KMS-11 (cell line): ENCODE measurements at regions not wholly inside any gene's neighbourhood (a gene's known extent, or its start where the extent isn't known, plus 50 kb on each side); places are given as distances from the start of the nearest gene placed in this dataset.
"Not testable (repeated sequence)": the region's sequence is repeated elsewhere in the genome, so short reads cannot be mapped to it uniquely, and the experiment has no call there.

Experiments
- H2AFZ ChIP-seq: fragments of 200-600 bp; sonication (generic); 2 replicates; pipeline ENCODE4 v1.6.1; 2016; ENCODE audit warnings: antibody characterized with exemption, mixed run types, low read depth
- H3K27ac ChIP-seq: fragments of 200-600 bp; sonication (generic); 2 replicates; pipeline ENCODE4 v1.6.1; 2016; ENCODE audit warnings: mild to moderate bottlenecking, mixed run types
- H3K27me3 ChIP-seq: fragments of 200-600 bp; sonication (generic); 2 replicates; pipeline ENCODE4 v1.6.1; 2017; ENCODE audit warnings: mild to moderate bottlenecking, low read depth, mixed run types, moderate library complexity; ENCODE audit not compliant: insufficient read depth
- H3K36me3 ChIP-seq: fragments of 200-600 bp; sonication (generic); 2 replicates; pipeline ENCODE4 v1.6.1; 2017; ENCODE audit warnings: mild to moderate bottlenecking, mixed run types; ENCODE audit not compliant: insufficient read depth
- H3K4me1 ChIP-seq: fragments of 200-600 bp; sonication (generic); 2 replicates; pipeline ENCODE4 v1.6.1; 2016; ENCODE audit warnings: mild to moderate bottlenecking, low read depth, mixed run types; ENCODE audit not compliant: poor library complexity, severe bottlenecking
- H3K4me2 ChIP-seq: fragments of 200-600 bp; sonication (generic); 2 replicates; pipeline ENCODE4 v1.7.0; 2016; ENCODE audit warnings: mild to moderate bottlenecking, mixed run types
- H3K4me3 ChIP-seq: fragments of 200-600 bp; sonication (generic); IDR thresholded peaks from 2 replicates; pipeline ENCODE4 v1.6.1; 2017; ENCODE audit warnings: low read depth, low read length, mixed read lengths; ENCODE audit not compliant: insufficient read depth
- H3K79me2 ChIP-seq: fragments of 200-600 bp; sonication (generic); 2 replicates; pipeline ENCODE4 v1.6.1; 2016; ENCODE audit warnings: low read depth, mixed run types; ENCODE audit not compliant: insufficient read depth
- H3K9ac ChIP-seq: fragments of 200-600 bp; sonication (generic); 2 replicates; pipeline ENCODE4 v1.6.1; 2016; ENCODE audit warnings: mild to moderate bottlenecking, mixed run types
- H4K20me1 ChIP-seq: fragments of 200-600 bp; sonication (generic); 2 replicates; pipeline ENCODE4 v1.6.1; 2016; ENCODE audit warnings: mild to moderate bottlenecking, mixed run types; ENCODE audit not compliant: insufficient read depth
- TF ChIP-seq, protein P1 (sequence below): fragments of 200-600 bp; sonication (generic); conservative IDR thresholded peaks from 2 replicates; pipeline ENCODE4 v1.6.1; 2017; ENCODE audit warnings: low read depth, mild to moderate bottlenecking, antibody characterized with exemption, low read length, moderate library complexity, mixed read lengths

DNA sequence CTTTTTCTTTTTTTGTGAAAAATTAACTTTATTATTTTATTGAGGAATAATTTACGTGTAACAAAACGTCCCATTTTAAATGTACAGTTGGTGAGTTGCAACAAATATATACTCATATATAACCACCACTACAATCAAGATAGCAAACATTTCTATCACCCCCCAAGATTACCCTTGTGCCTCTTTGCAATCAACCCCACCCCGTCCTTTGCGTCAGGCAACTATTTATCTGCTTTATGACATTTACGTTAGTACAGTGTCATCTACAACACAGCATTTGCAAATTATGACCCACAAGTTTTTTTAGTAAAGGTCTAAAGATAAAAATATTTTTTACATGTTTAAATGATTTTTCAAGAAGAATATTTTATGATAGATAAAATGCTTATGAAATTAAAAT, 485.6 kb upstream of the SOX9 start:
- no peak overlapping the region for H3K27ac ChIP-seq
- no peaks in the 10 kb centered on the region for H4K20me1 ChIP-seq
- H3K79me2 ChIP-seq, result no peaks in the 10 kb centered on the region
- H3K4me2 ChIP-seq, result no peak overlapping the region
- H3K27me3 ChIP-seq, result no peaks in the 10 kb centered on the region
- no peaks in the 10 kb centered on the region for H3K36me3 ChIP-seq
- TF ChIP-seq, protein P1, sequence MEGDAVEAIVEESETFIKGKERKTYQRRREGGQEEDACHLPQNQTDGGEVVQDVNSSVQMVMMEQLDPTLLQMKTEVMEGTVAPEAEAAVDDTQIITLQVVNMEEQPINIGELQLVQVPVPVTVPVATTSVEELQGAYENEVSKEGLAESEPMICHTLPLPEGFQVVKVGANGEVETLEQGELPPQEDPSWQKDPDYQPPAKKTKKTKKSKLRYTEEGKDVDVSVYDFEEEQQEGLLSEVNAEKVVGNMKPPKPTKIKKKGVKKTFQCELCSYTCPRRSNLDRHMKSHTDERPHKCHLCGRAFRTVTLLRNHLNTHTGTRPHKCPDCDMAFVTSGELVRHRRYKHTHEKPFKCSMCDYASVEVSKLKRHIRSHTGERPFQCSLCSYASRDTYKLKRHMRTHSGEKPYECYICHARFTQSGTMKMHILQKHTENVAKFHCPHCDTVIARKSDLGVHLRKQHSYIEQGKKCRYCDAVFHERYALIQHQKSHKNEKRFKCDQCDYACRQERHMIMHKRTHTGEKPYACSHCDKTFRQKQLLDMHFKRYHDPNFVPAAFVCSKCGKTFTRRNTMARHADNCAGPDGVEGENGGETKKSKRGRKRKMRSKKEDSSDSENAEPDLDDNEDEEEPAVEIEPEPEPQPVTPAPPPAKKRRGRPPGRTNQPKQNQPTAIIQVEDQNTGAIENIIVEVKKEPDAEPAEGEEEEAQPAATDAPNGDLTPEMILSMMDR, result no peak
- no peak overlapping the region for H2AFZ ChIP-seq
- H3K4me3 ChIP-seq, result no peak overlapping the region
- no peak overlapping the region for H3K9ac ChIP-seq
- peaks cover 18% of the 10 kb centered on the region for H3K4me1 ChIP-seq

DNA sequence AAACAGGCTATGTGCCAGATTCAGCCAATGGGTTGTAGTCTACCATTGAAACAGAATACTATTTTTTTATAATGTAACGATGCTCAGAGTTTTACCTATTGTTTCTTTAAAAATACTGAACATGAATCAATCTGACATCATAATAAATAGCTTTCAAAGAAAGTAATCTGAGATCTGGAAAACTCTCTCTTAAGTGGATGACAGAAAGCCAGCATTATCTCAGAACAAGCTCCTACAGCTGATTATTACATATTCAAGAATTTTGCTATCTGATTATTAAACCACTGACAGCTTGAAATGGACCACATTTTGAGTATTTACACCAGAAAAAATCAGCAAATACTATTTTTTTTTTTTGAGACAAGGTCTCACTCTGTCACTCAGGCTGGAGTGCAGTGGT, 484.2 kb upstream of the SOX9 start:
- Histone ChIP-seq H3K9ac (no peak overlapping the region), H3K4me3 (no peak overlapping the region), H4K20me1 (no peaks in the 10 kb centered on the region), H3K36me3 (no peaks in the 10 kb centered on the region), H3K4me1 (peaks cover 6% of the 10 kb centered on the region), H3K27me3 (no peaks in the 10 kb centered on the region), H3K79me2 (no peaks in the 10 kb centered on the region), H3K4me2 (no peak overlapping the region), H3K27ac (no peak overlapping the region), H2AFZ (no peak overlapping the region)
- TF ChIP-seq, protein P1, result no peak

DNA sequence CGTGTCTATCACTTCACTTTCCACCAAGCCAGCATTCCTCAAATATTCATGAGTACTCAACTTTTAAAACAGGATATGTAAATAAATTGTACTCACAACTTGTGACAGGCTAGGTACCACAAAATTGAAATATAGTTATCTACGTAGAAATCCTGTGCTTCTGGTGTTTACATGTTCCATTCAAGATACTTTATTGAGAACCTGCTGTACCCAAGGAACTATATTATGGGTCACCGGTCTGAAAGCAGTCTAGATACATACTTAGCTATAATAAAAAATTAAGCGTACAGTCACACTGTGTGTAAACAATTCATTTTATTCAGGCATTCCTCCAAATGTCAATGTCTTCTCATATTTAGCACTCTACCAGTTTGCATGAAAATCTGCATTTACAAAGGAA, 482.2 kb upstream of the SOX9 start:
- no peak overlapping the region for H3K9ac ChIP-seq
- H3K4me3 ChIP-seq, result no peak overlapping the region
- no peak overlapping the region for H3K27ac ChIP-seq
- H4K20me1 ChIP-seq, result no peaks in the 10 kb centered on the region
- peaks cover under 1% of the 10 kb centered on the region for H3K4me1 ChIP-seq
- TF ChIP-seq, protein P1, result no peak
- H2AFZ ChIP-seq, result no peak overlapping the region
- H3K4me2 ChIP-seq, result no peak overlapping the region
- no peaks in the 10 kb centered on the region for H3K27me3 ChIP-seq
- no peaks in the 10 kb centered on the region for H3K36me3 ChIP-seq
- no peaks in the 10 kb centered on the region for H3K79me2 ChIP-seq

DNA sequence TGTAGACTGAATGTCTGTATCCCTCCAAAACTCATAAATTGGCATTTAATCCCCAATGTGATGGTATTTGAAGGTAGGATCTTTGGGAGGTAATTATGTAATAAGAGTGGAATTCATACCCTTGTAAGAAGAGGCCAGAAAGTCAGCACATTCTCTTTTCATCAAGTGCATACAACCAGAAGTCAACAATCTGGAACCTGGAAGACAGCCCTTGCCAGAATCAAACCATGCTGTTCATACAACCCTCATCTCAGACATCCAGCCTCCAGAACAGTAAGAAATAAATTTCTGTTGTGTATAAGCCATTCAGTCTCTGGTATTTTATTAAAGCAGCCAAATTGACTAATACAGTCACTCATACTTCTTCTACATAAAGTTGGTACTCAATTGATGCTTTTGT, 481.0 kb upstream of the SOX9 start:
- Histone ChIP-seq H4K20me1 (no peaks in the 10 kb centered on the region), H3K79me2 (no peaks in the 10 kb centered on the region), H3K27ac (no peak overlapping the region), H3K36me3 (no peaks in the 10 kb centered on the region), H3K4me2 (no peak overlapping the region), H2AFZ (no peak overlapping the region), H3K9ac (no peak overlapping the region), H3K4me1 (no peaks in the 10 kb centered on the region), H3K4me3 (no peak overlapping the region), H3K27me3 (no peaks in the 10 kb centered on the region)
- TF ChIP-seq, protein P1, result no peak

DNA sequence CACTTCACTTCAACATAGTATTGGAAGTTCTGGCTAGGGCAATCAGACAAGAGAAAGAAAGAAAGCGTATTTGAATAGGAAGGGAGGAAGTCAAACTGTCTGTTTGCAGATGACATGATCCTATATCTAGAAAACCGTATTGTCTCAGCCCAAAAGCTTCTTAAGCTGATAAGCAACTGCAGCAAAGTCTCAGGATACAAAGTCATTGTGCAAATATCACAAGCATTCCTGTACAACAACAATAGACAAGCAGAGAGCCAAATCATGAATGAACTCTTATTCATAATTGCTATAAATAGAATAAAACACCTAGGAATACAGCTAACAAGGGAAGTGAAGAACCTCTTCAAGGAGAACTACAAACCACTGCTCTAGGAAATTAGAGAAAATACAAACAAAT, 473.9 kb upstream of the SOX9 start:
- H3K9ac ChIP-seq, H3K4me3 ChIP-seq, H3K4me1 ChIP-seq, H2AFZ ChIP-seq, H3K79me2 ChIP-seq, H3K4me2 ChIP-seq, H4K20me1 ChIP-seq, H3K36me3 ChIP-seq, H3K27me3 ChIP-seq, H3K27ac ChIP-seq: not testable (repeated sequence)

DNA sequence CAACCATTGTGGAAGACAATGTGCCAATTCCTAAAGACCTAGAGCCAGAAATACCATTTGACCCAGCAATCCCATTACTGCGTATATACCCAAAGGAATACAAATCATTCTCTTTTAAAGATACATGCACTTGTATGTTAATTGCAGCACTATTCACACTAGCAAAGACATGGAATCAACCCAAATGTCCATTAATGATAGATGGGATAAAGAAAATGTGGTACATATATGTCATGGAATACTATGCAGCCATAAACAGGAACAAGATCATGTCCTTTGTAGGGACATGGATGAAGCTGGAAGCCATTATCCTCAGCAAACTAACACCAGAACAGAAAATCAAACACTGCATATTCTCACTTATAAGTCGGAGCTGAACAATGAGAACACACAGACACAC, 472.5 kb upstream of the SOX9 start:
- H3K4me1 ChIP-seq, H2AFZ ChIP-seq, H3K4me2 ChIP-seq, H3K9ac ChIP-seq, H3K27me3 ChIP-seq, H3K27ac ChIP-seq, H3K4me3 ChIP-seq, H3K36me3 ChIP-seq, H3K79me2 ChIP-seq, H4K20me1 ChIP-seq: not testable (repeated sequence)
